Muscle layer of duodenum (tissue), 2 donors: ENCODE measurements at regions not wholly inside any gene's neighbourhood (a gene's known extent, or its start where the extent isn't known, plus 50 kb on each side); places are given as distances from the start of the nearest gene placed in this dataset.
"Not testable (repeated sequence)": the region's sequence is repeated elsewhere in the genome, so short reads cannot be mapped to it uniquely, and the experiment has no call there.

Experiments used
- H3K27ac ChIP-seq: one replicate; pipeline ENCODE4 v1.7.0; 2013; ENCODE audit warnings: mild to moderate bottlenecking, low read length
- H3K27me3 ChIP-seq: one replicate; pipeline ENCODE4 v1.7.0; 2013; ENCODE audit warnings: low read depth, mild to moderate bottlenecking, control low read depth, low read length
- H3K36me3 ChIP-seq, 2 donors: one replicate each; pipeline ENCODE4 v1.7.0; 2013; ENCODE audit warnings: low read length in 2 of 2, control low read depth in 1 of 2, mild to moderate bottlenecking in 1 of 2; ENCODE audit not compliant: insufficient read depth in 2 of 2, control insufficient read depth in 1 of 2
- H3K4me1 ChIP-seq, 2 donors: one replicate each; pipeline ENCODE4 v1.7.0; 2013; ENCODE audit warnings: low read length in 2 of 2, mild to moderate bottlenecking in 2 of 2, control low read depth in 1 of 2, moderate library complexity in 1 of 2; ENCODE audit not compliant: insufficient read depth in 2 of 2, control insufficient read depth in 1 of 2
- H3K4me3 ChIP-seq, 2 donors: one replicate each; pipeline ENCODE4 v1.7.0; 2013; ENCODE audit warnings: low read length in 2 of 2, low read depth in 1 of 2, mild to moderate bottlenecking in 1 of 2
- H3K9me3 ChIP-seq, 2 donors: one replicate each; pipeline ENCODE4 v1.7.0; 2013; ENCODE audit warnings: low read length in 2 of 2, control low read depth in 1 of 2, mild to moderate bottlenecking in 1 of 2; ENCODE audit not compliant: control insufficient read depth in 1 of 2
- donor health status: healthy.

- not testable (repeated sequence) for H3K27ac ChIP-seq, H3K36me3 ChIP-seq, H3K4me1 ChIP-seq, H3K27me3 ChIP-seq
- H3K4me3 ChIP-seq = peak overlapping the region in 1 of 2 donors; percentile 27
- peaks cover 32 to 77% of the 10 kb centered on the region in 2 donors for H3K9me3 ChIP-seq
Observed at GRCh38 chr21:7956998-7957712, 2564.2 kb upstream of the TPTE start.

GRCh38 chr21:7957713-7958064 lies 2563.7 kb upstream of the TPTE start:
- no peak overlapping the region for H3K27ac ChIP-seq
- no peaks in the 10 kb centered on the region for H3K36me3 ChIP-seq
- peaks cover 28 to 77% of the 10 kb centered on the region in 2 donors for H3K9me3 ChIP-seq
- H3K4me3 ChIP-seq = peak overlapping the region in 1 of 2 donors; percentile 27
- no peaks in the 10 kb centered on the region for H3K4me1 ChIP-seq
- H3K27me3 ChIP-seq = no peaks in the 10 kb centered on the region
